CD4-positive, alpha-beta T cell (primary cell): ENCODE measurements at regions not wholly inside any gene's neighbourhood (a gene's known extent, or its start where the extent isn't known, plus 50 kb on each side); places are given as distances from the start of the nearest gene placed in this dataset.

Experiments used
- ATAC-seq: fragments of 200-7000 bp; cut with Tn5 transposase; one replicate; pipeline ENCODE4 v1.10.0; 2022; ENCODE audit warnings: mild to moderate bottlenecking; ENCODE audit not compliant: poor library complexity
- CTCF ChIA-PET: fragments of 350-600 bp; sonication (Branson Sonifier 250); formaldehyde crosslinking; loops from one replicate; lab custom pipeline; 2021; ENCODE audit warnings: antibody characterized with exemption, inconsistent platforms; lab: Charles Lee
- POLR2A ChIA-PET: fragments of 350-600 bp; sonication (Branson Sonifier 250); formaldehyde crosslinking; loops from one replicate; lab custom pipeline; 2021; ENCODE audit warnings: antibody characterized with exemption, inconsistent platforms; lab: Charles Lee
- DNase-seq, 14 experiments: peaks; one replicate each; pipeline ENCODE4 v3.0.0-alpha.2; 2013 to 2020; ENCODE audit warnings: mixed read lengths in 2 of 14
- H3K27ac ChIP-seq, 2 donors: one replicate each; pipeline versions ENCODE4 v1.5.1 to v1.7.0; 2013; ENCODE audit warnings: low read length in 2 of 2, low read depth in 1 of 2, mild to moderate bottlenecking in 1 of 2
- H3K27me3 ChIP-seq, 2 experiments: 1 replicate in 1 of 2; 2 replicates in 1 of 2; pipeline versions ENCODE4 v1.6.1 to v1.7.0; 2013; ENCODE audit warnings: low read length in 2 of 2, control low read depth in 1 of 2, mild to moderate bottlenecking in 1 of 2, moderate library complexity in 1 of 2; ENCODE audit not compliant: insufficient read depth in 2 of 2, control insufficient read depth in 1 of 2
- H3K36me3 ChIP-seq: one replicate; pipeline ENCODE4 v1.6.1; 2013; ENCODE audit warnings: low read length, control low read depth; ENCODE audit not compliant: insufficient read depth
- H3K4me1 ChIP-seq: one replicate; pipeline ENCODE4 v1.6.1; 2013; ENCODE audit warnings: low read length, control low read depth; ENCODE audit not compliant: insufficient read depth
- H3K4me3 ChIP-seq: one replicate; pipeline ENCODE4 v1.5.1; 2013; ENCODE audit warnings: mild to moderate bottlenecking, low read length, moderate library complexity
- H3K9me3 ChIP-seq, 2 experiments: 1 replicate in 1 of 2; 2 replicates in 1 of 2; pipeline versions ENCODE4 v1.6.1 to v1.7.0; 2013; ENCODE audit warnings: low read length in 2 of 2, mild to moderate bottlenecking in 2 of 2, control low read depth in 1 of 2, moderate library complexity in 1 of 2; ENCODE audit not compliant: control insufficient read depth in 1 of 2, insufficient read depth in 1 of 2
- H3K27ac Mint-ChIP-seq: one replicate; pipeline ENCODE4 v1.8.0; 2020; ENCODE audit warnings: mixed read lengths
- H3K27me3 Mint-ChIP-seq: one replicate; pipeline ENCODE4 v1.8.0; 2021; ENCODE audit warnings: mixed read lengths
- H3K36me3 Mint-ChIP-seq: one replicate; pipeline ENCODE4 v1.8.0; 2021; ENCODE audit warnings: low read depth, mixed read lengths
- H3K4me1 Mint-ChIP-seq: one replicate; pipeline ENCODE4 v1.8.0; 2021; ENCODE audit warnings: low read depth, mixed read lengths
- H3K4me3 Mint-ChIP-seq: one replicate; pipeline ENCODE4 v1.8.0; 2020; ENCODE audit warnings: mild to moderate bottlenecking, mixed read lengths
- H3K9me3 Mint-ChIP-seq: one replicate; pipeline ENCODE4 v1.8.0; 2020; ENCODE audit warnings: mixed read lengths
- intact Hi-C, 2 experiments: fragments of 100-400 bp; cut with DNase I in 1 of 2; cut with micrococcal nuclease in 1 of 2; formaldehyde crosslinking; loops; one replicate each; pipeline versions ENCODE4 v1.15.1 to v1.9.0; 2023 to 2025; cut with DNase I, micrococcal nuclease
- TF ChIP-seq, protein P1 (sequence below): fragments of 200-600 bp; IDR thresholded peaks from one replicate; pipeline ENCODE4 v1.8.0; 2022; ENCODE audit warnings: antibody characterized with exemption, mild to moderate bottlenecking

DNA sequence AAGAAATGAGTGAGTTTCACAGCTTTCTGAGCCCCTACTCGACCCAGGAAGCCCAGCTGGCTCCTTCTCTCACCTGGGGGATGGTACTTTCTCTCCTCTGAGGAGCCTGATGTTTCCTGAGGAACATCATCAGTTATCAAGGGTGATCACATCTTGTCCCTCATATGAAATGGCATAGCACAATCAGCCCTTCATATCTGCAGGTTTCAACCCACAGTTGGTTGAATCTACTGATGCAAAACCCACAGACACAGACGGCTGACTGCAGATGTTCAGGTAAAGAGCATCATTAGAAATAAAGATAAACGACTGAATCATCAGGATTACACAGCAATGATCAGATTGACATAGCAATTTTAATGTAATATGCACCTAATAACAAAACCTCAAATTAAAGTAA, 93.6 kb upstream of the OSTN start:
- POLR2A ChIA-PET: no interaction called here
- intact Hi-C loops: no loop called here
- ATAC-seq: no peak

DNA sequence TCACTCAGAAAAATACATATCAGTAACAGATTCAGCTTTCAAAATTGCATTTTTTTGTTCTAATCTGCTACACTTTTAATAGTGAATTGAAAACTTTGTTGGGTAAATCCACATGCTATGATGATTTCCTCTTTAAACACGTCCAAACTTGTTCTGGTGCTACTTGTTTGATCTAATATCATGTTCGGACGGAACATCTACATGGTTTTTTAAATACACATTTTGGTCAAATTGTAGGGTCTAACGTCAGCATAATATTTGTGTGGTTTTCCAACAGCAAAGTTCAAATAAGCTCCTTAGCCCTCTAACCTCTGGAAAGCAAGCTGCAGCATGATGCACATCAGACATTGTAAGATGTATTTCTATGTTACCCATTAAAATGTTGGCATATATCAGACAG, 98.5 kb upstream of the OSTN start:
- Histone ChIP-seq H3K36me3 (no peaks in the 10 kb centered on the region), H3K27ac (no peak overlapping the region), H3K9me3 (peaks cover 0 to 3% of the 10 kb centered on the region in 2 experiments), H3K4me1 (no peaks in the 10 kb centered on the region), H3K27me3 (no peaks in the 10 kb centered on the region), H3K4me3 (no peak overlapping the region)
- TF ChIP-seq, protein P1, sequence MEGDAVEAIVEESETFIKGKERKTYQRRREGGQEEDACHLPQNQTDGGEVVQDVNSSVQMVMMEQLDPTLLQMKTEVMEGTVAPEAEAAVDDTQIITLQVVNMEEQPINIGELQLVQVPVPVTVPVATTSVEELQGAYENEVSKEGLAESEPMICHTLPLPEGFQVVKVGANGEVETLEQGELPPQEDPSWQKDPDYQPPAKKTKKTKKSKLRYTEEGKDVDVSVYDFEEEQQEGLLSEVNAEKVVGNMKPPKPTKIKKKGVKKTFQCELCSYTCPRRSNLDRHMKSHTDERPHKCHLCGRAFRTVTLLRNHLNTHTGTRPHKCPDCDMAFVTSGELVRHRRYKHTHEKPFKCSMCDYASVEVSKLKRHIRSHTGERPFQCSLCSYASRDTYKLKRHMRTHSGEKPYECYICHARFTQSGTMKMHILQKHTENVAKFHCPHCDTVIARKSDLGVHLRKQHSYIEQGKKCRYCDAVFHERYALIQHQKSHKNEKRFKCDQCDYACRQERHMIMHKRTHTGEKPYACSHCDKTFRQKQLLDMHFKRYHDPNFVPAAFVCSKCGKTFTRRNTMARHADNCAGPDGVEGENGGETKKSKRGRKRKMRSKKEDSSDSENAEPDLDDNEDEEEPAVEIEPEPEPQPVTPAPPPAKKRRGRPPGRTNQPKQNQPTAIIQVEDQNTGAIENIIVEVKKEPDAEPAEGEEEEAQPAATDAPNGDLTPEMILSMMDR: no peak
- Mint-ChIP-seq H3K36me3 (no peaks in the 10 kb centered on the region), H3K27me3 (no peaks in the 10 kb centered on the region), H3K27ac (no peak overlapping the region), H3K4me1 (no peaks in the 10 kb centered on the region), H3K4me3 (no peak overlapping the region), H3K9me3 (no peaks in the 10 kb centered on the region)
- ChIA-PET CTCF (no interaction called here), POLR2A (interaction anchor here (0.6 kb wide), 1 partner anchor 18 kb away, joined by 3 read pairs; no protein-coding TSS in a partner anchor)
- intact Hi-C loops: no loop called here
- ATAC-seq (no peak), DNase-seq (no peak)

More for the DNA sequence above, 93.6 kb upstream of the OSTN start:
- H3K27me3 ChIP-seq: no peaks in the 10 kb centered on the region
- no peaks in the 10 kb centered on the region for H3K4me1 ChIP-seq
- CTCF ChIA-PET: no interaction called here
- H3K4me1 Mint-ChIP-seq: no peaks in the 10 kb centered on the region
- no peak overlapping the region for H3K4me3 Mint-ChIP-seq
- no peaks in the 10 kb centered on the region for H3K36me3 ChIP-seq
- H3K27ac ChIP-seq: no peak overlapping the region
- no peaks in the 10 kb centered on the region for H3K9me3 Mint-ChIP-seq
- TF ChIP-seq, protein P1: no peak
- H3K27me3 Mint-ChIP-seq: peaks cover 4% of the 10 kb centered on the region
- no peak overlapping the region for H3K27ac Mint-ChIP-seq
- no peak overlapping the region for H3K4me3 ChIP-seq
- no peaks in the 10 kb centered on the region for H3K36me3 Mint-ChIP-seq
- no peak for DNase-seq
- peaks cover 0 to 10% of the 10 kb centered on the region in 2 experiments for H3K9me3 ChIP-seq

DNA sequence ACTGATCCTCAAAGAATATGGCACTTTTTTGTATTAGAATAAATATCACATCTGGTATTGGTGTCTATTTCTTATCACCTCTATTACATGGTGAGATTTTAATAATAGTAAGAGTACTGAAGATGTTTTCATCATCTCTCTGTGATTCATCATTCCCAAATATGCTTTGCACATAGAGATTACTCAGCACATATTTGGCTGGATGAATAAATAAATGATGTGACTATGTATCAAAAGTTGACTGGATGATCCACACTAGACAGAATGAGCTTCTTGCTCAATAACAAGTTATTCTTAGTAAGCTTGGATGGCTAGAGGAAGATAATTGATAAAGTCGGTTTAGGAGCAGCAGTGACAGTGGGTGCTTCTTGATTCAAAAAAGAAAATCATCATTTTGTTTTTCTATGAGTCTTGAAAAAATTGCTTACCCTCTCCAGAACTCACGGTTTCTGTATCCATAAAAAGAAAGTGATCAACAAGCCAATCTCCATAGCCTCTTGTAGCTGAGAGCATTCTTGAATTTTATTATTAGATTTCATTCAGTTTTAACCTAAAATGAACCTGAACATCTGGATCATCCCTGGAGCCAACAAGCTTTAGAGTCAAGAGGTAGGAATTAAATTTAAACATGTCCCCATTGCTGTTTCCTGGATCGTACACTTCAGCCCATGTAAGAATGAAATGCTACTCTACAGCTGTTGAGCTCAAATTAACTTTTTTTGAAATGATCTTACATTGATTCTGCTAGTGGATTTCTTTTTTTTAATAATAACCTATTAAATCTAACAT, 104.8 kb upstream of the OSTN start:
- no peaks in the 10 kb centered on the region for H3K27me3 Mint-ChIP-seq
- H3K36me3 Mint-ChIP-seq: no peaks in the 10 kb centered on the region
- Histone ChIP-seq H3K4me1 (no peaks in the 10 kb centered on the region), H3K4me3 (no peak overlapping the region), H3K27ac (no peak overlapping the region), H3K27me3 (no peaks in the 10 kb centered on the region), H3K36me3 (no peaks in the 10 kb centered on the region), H3K9me3 (no peaks in the 10 kb centered on the region)
- ChIA-PET POLR2A (no interaction called here), CTCF (no interaction called here)
- DNase-seq (no peak), ATAC-seq (no peak)
- TF ChIP-seq, protein P1: no peak
- no peak overlapping the region for H3K27ac Mint-ChIP-seq
- intact Hi-C loops: no loop called here
- no peaks in the 10 kb centered on the region for H3K4me1 Mint-ChIP-seq
- H3K4me3 Mint-ChIP-seq: no peak overlapping the region
- no peaks in the 10 kb centered on the region for H3K9me3 Mint-ChIP-seq
